Activated T-cell treated with anti-CD3 and anti-CD28 coated beads, Interleukin-2, amount 50 U/mL, for 24 hours (primary cell): ENCODE measurements at regions not wholly inside any gene's neighbourhood (a gene's known extent, or its start where the extent isn't known, plus 50 kb on each side); places are given as distances from the start of the nearest gene placed in this dataset.

Source experiments
- DNase-seq: peaks from one replicate; pipeline ENCODE4 v3.0.0-alpha.2; 2020
- H3K27ac Mint-ChIP-seq: 2 replicates; pipeline ENCODE4 v1.8.0; 2020; ENCODE audit warnings: mild to moderate bottlenecking, mixed read lengths
- H3K27me3 Mint-ChIP-seq: 2 replicates; pipeline ENCODE4 v1.8.0; 2020; ENCODE audit warnings: mixed read lengths
- H3K36me3 Mint-ChIP-seq: 2 replicates; pipeline ENCODE4 v1.8.0; 2020; ENCODE audit warnings: low read depth, mixed read lengths
- H3K4me1 Mint-ChIP-seq: 2 replicates; pipeline ENCODE4 v1.8.0; 2020; ENCODE audit warnings: low read depth, mixed read lengths
- H3K4me3 Mint-ChIP-seq: 2 replicates; pipeline ENCODE4 v1.8.0; 2020; ENCODE audit warnings: mild to moderate bottlenecking, moderate library complexity, mixed read lengths
- H3K9me3 Mint-ChIP-seq: 2 replicates; pipeline ENCODE4 v1.8.0; 2020; ENCODE audit warnings: mixed read lengths

DNA sequence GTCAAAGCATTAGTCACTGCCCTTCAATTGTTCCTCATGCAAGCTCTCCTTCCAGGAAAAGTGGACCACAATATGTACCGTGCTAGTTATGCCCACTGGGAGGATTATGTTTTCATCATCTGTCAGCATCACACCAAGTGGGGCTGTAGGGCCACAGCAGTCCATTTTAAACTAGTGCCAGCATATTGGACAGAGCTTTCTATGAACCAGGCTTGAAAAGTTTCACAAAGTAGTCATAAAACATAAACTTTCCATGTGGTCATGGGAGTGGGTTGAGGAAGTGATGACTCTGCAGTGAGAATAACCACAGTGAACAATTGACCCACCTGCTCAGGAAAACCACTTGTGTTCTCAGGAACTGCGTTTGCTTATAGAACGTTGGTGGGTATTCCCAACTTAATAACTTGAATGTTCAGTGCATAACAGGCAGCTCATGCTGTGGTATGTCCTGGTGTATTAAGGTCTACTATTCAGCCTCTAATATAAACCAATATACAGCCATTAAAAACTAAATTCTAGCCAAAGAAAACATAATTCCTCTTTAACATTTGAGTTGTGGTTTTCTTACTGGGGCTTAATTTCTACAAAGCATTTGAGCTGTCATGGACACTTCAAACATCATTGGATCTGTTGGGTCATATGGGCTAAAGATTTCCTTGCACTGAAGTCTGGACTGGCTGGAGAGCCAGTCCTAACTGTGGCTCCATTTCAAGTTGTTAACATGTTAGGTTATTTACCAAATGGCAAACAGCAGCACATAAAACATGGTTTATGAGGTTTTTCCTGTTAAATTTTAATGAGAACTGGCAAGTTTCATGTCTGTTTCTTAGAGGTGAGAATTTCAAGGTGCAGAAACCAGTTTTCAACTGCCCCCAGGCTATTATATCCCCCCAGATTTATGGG, 274.1 kb downstream of the OTOL1 start:
- Mint-ChIP-seq H3K27me3 (no peaks in the 10 kb centered on the region), H3K27ac (no peak overlapping the region), H3K4me1 (peaks cover 9% of the 10 kb centered on the region), H3K4me3 (no peak overlapping the region), H3K36me3 (no peaks in the 10 kb centered on the region), H3K9me3 (no peaks in the 10 kb centered on the region)
- no peak for DNase-seq

DNA sequence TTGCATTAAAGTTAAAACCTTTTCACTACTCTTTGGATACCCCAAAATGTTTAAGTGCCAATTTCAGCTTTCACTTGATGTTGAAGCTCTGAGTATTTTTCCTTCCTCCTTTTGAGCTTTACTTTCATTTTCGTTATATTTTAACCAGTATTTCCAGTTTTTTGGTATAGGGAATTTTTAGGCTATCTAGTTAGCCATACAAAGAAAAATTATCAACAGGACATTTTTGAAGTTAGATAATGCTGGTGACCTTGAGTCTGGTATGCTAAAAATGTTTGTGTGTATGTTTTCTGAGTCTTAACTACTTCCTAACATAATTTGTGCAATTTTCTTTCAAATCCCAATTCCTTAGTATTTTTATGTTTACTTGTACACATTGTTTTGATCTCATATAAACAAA, 284.8 kb downstream of the OTOL1 start:
- no peaks in the 10 kb centered on the region for H3K27me3 Mint-ChIP-seq
- DNase-seq: no peak
- no peaks in the 10 kb centered on the region for H3K4me1 Mint-ChIP-seq
- H3K36me3 Mint-ChIP-seq: no peaks in the 10 kb centered on the region
- H3K9me3 Mint-ChIP-seq: peaks cover 5% of the 10 kb centered on the region
- H3K27ac Mint-ChIP-seq: no peak overlapping the region
- H3K4me3 Mint-ChIP-seq: no peak overlapping the region

DNA sequence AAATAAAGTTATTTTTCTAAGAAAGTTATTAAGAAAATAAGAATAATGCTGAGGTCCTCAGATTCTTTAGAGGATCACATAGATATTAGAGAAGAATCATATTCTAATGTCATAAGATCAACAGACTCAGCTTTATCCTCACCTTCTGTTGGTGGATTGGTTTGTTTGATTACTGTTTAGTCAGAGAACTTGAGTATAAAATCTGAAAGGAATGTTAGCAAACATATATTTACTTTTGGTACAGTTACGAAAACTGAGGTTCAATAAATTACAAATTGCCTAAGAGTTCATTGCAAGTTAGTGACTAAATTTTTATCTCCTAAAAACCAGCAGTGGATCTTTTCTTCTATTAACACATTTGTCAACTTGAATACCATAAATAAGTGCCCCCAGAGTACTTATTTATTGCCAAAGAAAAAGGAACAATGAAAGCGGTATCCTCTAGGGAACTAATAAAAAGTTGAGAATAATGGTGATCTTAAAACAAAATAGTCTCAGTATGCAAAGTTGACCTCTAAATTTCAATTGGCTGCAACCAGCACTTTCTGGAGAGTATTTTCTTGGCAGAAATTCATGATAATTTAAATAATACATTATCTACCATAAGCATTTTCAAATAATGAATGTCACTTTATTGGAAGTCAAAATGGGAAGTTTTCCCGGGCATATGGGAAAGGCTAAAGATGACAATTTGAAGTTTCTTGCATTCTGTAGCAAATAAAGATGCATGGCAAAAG, 296.8 kb downstream of the OTOL1 start:
- Mint-ChIP-seq H3K36me3 (no peaks in the 10 kb centered on the region), H3K27me3 (no peaks in the 10 kb centered on the region), H3K27ac (no peak overlapping the region), H3K4me1 (no peaks in the 10 kb centered on the region), H3K9me3 (no peaks in the 10 kb centered on the region), H3K4me3 (no peak overlapping the region)
- DNase-seq: no peak

DNA sequence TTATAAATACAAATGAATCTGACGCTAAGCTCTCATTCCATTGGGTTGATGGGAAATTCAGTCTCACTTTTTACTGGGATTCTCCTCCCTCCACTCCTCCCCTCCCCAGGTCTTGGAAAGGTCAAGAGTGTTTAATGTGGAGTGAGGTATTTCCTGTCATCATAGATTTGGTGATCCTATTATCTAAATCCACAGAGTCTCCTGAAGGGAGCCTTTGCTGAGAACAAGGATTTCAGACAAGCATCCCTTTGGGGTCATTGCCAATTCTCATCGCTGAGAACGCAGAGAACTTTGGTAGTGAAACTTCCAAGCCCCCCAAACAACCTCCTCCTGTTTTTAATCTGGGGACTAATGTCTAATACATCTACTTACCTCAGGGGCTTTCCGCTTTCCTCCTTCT, 297.9 kb downstream of the OTOL1 start:
- no peaks in the 10 kb centered on the region for H3K36me3 Mint-ChIP-seq
- no peak overlapping the region for H3K27ac Mint-ChIP-seq
- H3K4me3 Mint-ChIP-seq: no peak overlapping the region
- H3K4me1 Mint-ChIP-seq: no peaks in the 10 kb centered on the region
- no peak for DNase-seq
- H3K9me3 Mint-ChIP-seq: no peaks in the 10 kb centered on the region
- no peaks in the 10 kb centered on the region for H3K27me3 Mint-ChIP-seq

DNA sequence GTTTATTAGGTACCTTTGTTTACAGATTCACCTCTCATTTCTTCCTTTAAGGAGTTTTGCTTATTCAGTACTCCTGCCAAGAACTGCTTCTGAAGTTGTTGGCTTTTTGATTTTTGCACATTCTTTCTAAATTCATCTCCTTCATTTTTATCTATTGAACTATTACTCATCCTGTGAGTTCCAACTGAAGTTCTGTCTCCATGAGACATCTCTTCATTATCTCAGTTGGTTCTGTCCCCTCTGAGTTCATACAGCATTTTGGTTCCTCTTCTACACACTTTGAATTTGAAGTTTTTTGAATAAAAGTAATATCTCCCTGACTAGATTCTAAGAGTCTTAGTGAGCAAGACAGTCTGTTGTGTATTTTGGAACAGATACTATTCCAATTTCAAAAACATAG, 299.7 kb downstream of the OTOL1 start:
- Mint-ChIP-seq H3K4me1 (no peaks in the 10 kb centered on the region), H3K9me3 (peaks cover 2% of the 10 kb centered on the region), H3K36me3 (no peaks in the 10 kb centered on the region), H3K4me3 (no peak overlapping the region), H3K27me3 (no peaks in the 10 kb centered on the region), H3K27ac (no peak overlapping the region)
- no peak for DNase-seq

DNA sequence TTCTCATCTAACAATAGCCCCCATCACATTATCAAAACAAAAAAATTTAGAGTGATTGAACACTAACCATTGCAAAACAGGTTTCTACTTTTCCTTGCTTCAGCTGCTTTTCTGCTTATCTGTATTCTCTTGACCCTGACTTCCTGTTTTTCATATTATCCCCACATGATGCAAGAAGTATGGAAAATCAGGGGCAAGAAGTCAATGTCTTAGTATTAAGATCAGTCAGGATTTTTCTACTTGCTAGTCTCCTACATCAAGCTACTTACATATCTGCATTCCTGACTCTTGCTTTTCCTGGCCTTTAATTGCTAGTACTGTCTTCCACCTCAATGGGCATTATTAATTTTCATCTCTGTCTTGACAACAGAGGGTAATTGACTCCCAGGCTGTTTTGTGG, 300.2 kb downstream of the OTOL1 start:
- no peaks in the 10 kb centered on the region for H3K4me1 Mint-ChIP-seq
- no peak overlapping the region for H3K27ac Mint-ChIP-seq
- peaks cover 2% of the 10 kb centered on the region for H3K9me3 Mint-ChIP-seq
- H3K27me3 Mint-ChIP-seq: no peaks in the 10 kb centered on the region
- no peak overlapping the region for H3K4me3 Mint-ChIP-seq
- H3K36me3 Mint-ChIP-seq: no peaks in the 10 kb centered on the region
- DNase-seq: no peak

DNA sequence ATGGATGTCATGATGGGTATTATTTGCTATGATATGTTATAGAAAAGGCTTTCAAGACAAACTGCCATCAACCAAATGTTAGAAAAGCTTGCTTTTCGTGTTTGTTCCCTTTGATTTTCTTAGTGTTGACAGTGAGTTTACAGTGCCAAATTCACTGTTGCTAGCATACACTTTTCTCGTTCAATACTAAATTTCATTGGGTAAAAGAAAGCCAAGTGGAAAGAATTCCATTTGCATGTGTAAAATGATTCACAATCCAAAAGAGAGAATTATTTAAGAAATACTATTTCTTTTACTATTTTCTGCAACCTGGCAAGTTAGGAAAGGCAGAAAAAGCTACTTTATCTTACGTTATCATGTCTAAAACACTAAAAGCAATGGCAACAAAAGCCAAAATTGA, 301.4 kb downstream of the OTOL1 start:
- Mint-ChIP-seq H3K4me3 (no peak overlapping the region), H3K9me3 (peaks cover 2% of the 10 kb centered on the region), H3K4me1 (no peaks in the 10 kb centered on the region), H3K27ac (no peak overlapping the region), H3K36me3 (no peaks in the 10 kb centered on the region), H3K27me3 (no peaks in the 10 kb centered on the region)
- no peak for DNase-seq

DNA sequence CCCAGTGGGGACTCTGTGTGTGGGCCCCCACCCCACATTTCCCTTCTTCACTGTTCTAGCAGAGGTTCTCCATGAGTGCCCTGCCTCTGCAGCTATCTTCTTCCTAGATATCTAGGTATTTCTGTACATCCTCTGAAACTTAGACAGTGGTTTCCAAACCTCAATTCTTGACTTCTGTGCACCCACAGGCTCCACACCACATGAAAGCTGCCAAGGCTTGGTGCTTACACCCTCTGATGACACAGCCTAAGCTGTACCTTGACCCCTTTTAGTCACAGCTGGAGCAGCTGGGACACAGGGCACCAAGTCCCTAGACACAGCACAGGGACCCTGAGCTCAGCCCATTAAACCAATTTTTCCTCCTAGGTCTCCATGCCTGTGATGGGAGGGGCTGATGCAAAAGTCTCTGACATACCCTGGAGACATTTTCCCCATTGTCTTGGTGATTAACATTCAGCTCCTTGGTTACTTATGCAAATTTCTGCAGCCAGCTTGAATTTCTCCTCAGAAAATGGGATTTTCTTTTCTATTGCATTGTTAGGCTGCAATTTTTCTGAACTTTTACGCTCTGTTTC, 304.5 kb downstream of the OTOL1 start:
- no peaks in the 10 kb centered on the region for H3K27me3 Mint-ChIP-seq
- DNase-seq: no peak
- no peak overlapping the region for H3K27ac Mint-ChIP-seq
- H3K4me1 Mint-ChIP-seq: no peaks in the 10 kb centered on the region
- H3K36me3 Mint-ChIP-seq: no peaks in the 10 kb centered on the region
- no peak overlapping the region for H3K4me3 Mint-ChIP-seq
- H3K9me3 Mint-ChIP-seq: peaks cover 5% of the 10 kb centered on the region

DNA sequence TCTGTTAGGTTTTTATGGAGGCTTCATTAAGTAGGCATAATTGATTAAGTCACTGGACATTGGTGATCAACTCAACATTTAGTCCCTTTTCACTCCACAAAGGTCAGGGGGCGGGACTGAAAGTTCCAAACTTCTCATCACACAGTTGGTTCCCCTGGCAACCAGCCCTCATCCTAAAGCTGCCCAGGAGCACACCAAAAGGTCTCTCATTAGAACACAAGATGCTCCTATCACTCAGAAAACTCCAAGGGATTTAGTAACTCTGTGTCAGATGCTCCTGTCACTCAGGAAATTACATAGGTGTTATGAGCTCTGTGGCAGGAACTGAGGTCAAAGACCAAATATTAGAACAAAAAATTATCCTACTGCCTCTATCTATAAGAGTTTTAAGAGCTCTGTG, 321.5 kb downstream of the OTOL1 start:
- H3K4me1 Mint-ChIP-seq: no peaks in the 10 kb centered on the region
- no peak for DNase-seq
- H3K9me3 Mint-ChIP-seq: no peaks in the 10 kb centered on the region
- no peaks in the 10 kb centered on the region for H3K27me3 Mint-ChIP-seq
- H3K36me3 Mint-ChIP-seq: no peaks in the 10 kb centered on the region
- no peak overlapping the region for H3K27ac Mint-ChIP-seq
- H3K4me3 Mint-ChIP-seq: no peak overlapping the region

DNA sequence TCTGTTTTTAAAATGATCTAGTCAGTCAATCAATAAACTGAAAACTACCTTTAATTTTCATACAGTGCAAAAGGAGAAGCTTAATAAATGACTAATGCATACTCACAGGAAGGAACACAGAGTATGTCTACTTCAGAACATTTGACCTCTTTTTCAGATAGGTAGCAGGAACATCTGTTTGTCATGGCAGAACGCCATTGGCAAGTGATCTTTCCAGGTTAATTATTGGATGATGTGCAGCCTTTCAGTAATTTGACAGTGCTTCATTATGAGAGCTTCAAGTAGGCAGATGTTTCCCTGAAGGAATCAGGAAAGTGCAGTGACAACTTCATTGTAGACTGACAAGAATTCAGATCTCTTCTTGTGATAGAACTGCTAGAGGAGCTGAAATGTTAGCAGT, 325.0 kb downstream of the OTOL1 start:
- Mint-ChIP-seq H3K4me3 (no peak overlapping the region), H3K27me3 (no peaks in the 10 kb centered on the region), H3K27ac (no peak overlapping the region), H3K9me3 (no peaks in the 10 kb centered on the region), H3K36me3 (no peaks in the 10 kb centered on the region), H3K4me1 (no peaks in the 10 kb centered on the region)
- no peak for DNase-seq

DNA sequence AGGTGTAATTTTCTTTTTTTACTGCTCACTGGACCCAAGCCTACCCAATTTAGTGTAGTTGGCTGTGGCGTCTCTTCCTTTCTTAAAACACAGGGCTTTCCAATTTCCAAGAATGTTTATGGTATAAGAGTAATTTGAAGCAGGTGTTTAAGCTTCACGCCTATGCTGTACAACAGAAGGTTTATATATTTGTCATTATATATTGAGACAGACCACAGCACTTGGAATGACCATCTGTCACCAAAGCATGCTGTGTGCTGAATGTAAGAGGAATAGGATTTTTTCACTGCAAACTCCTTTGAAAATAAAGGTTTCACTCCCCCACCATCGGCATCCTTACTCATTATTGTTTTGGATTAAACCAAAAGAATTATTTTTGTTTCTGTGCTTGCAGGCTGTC, 325.7 kb downstream of the OTOL1 start:
- H3K4me1 Mint-ChIP-seq: no peaks in the 10 kb centered on the region
- H3K27me3 Mint-ChIP-seq: no peaks in the 10 kb centered on the region
- DNase-seq: no peak
- H3K9me3 Mint-ChIP-seq: no peaks in the 10 kb centered on the region
- H3K27ac Mint-ChIP-seq: no peak overlapping the region
- H3K36me3 Mint-ChIP-seq: no peaks in the 10 kb centered on the region
- H3K4me3 Mint-ChIP-seq: no peak overlapping the region

DNA sequence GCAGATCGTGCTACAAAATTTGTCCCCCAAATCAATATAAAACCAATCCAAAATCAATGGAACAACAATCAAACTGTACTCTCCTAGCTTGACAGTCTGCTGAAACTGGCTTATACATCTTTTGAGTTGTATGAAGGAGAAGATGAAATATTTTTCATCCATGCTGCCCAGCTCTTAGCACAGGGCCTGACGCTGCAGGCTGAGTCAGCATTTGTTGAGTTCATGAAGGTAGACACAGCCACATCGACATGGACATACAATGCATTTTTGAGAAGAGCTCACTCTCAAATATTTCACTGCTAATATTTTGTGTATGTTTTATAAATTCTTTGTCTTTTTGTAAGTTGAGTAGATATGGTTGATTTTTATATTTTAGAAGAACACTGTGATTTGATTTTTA, 327.3 kb downstream of the OTOL1 start:
- Mint-ChIP-seq H3K4me3 (no peak overlapping the region), H3K9me3 (no peaks in the 10 kb centered on the region), H3K27me3 (no peaks in the 10 kb centered on the region), H3K36me3 (no peaks in the 10 kb centered on the region), H3K4me1 (no peaks in the 10 kb centered on the region), H3K27ac (no peak overlapping the region)
- DNase-seq: no peak

DNA sequence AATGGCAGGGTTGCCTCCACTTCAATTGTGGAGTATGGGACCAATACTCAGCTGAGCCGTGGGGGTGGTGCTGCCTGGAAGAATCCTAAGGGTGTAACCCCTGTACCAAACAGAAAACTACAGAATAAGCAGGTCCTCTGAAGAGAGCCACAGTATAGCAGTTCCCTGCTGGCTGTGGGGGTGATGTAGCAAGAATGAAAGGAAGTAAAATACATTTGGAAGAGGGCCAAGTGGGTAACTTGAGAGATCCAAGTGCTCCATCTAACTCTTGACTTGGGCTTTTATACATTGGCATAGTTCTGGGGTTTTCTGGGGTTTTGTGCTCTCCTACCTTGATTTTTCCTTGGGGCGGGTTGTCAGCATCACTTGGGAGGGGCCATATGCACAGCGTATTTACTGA, 341.4 kb downstream of the OTOL1 start:
- no peak for DNase-seq
- H3K9me3 Mint-ChIP-seq: no peaks in the 10 kb centered on the region
- no peaks in the 10 kb centered on the region for H3K4me1 Mint-ChIP-seq
- H3K27me3 Mint-ChIP-seq: no peaks in the 10 kb centered on the region
- no peak overlapping the region for H3K4me3 Mint-ChIP-seq
- H3K27ac Mint-ChIP-seq: no peak overlapping the region
- H3K36me3 Mint-ChIP-seq: no peaks in the 10 kb centered on the region

DNA sequence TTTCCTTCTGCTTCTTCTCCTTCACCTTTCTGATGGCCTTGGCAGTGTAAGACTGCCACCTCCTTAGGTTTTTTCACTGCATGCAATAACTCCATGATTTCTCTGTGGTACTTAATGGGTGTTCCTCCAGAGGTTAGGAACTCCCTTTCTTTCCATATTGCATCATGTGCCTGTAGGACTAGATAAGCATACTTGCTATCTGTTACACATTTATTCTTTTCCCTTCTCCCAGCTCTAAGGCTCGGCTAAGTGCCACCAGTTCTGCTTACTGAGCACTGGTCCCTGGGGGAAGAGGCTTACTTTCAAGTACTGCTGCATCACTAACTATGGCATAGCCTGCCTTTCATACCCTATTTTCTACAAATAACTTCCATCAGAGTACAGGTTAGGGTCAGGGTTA, 351.8 kb downstream of the OTOL1 start:
- no peak overlapping the region for H3K4me3 Mint-ChIP-seq
- no peak for DNase-seq
- H3K9me3 Mint-ChIP-seq: peaks cover 2% of the 10 kb centered on the region
- no peaks in the 10 kb centered on the region for H3K27me3 Mint-ChIP-seq
- H3K4me1 Mint-ChIP-seq: no peaks in the 10 kb centered on the region
- no peak overlapping the region for H3K27ac Mint-ChIP-seq
- H3K36me3 Mint-ChIP-seq: no peaks in the 10 kb centered on the region

DNA sequence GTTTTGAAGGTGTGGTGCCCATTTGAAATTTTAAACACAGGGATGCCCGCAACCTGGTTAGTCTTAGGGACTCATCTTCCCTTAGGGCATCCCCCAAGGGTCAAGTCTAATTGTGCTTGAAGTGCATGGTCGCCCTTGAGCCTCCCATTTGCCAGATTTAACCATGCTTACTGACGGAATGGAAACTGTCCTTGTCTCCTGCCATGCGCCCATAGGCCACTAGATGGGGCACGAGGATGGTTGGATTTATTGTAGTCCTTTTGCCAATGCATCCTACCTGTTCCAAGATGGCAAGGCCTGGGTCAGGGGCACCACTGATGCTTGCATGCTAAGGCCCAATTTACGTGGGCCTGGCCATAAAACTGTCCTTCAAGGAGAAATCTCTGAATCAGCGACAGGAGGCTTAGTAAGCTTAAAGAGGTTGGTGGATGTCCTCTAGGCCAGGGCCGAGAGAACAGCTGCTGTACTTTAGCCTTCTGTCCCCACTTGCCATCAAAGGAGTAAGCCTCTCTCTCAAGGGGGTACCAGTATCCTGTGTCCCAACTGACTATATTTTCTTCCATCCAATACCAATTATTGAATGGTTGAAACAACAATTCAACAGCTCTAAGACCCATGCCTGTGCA, 355.4 kb downstream of the OTOL1 start:
- H3K9me3 Mint-ChIP-seq: no peaks in the 10 kb centered on the region
- no peaks in the 10 kb centered on the region for H3K4me1 Mint-ChIP-seq
- no peak overlapping the region for H3K4me3 Mint-ChIP-seq
- no peaks in the 10 kb centered on the region for H3K36me3 Mint-ChIP-seq
- H3K27ac Mint-ChIP-seq: no peak overlapping the region
- H3K27me3 Mint-ChIP-seq: no peaks in the 10 kb centered on the region
- peak; percentile 37 for DNase-seq
